Suprapubic skin (tissue), 4 donors: ENCODE measurements at regions not wholly inside any gene's neighbourhood (a gene's known extent, or its start where the extent isn't known, plus 50 kb on each side); places are given as distances from the start of the nearest gene placed in this dataset.

Experiments used
- DNase-seq, 2 donors: peaks; one replicate each; pipeline ENCODE4 v3.0.0-alpha.2; 2019; ENCODE audit warnings: low spot score in 2 of 2
- H3K27ac ChIP-seq: fragments of 200-600 bp; sonication (generic); one replicate; pipeline ENCODE4 v1.5.1; 2019
- H3K27me3 ChIP-seq: fragments of 200-600 bp; sonication (generic); one replicate; pipeline ENCODE4 v1.5.1; 2019
- H3K36me3 ChIP-seq: fragments of 200-600 bp; sonication (generic); one replicate; pipeline ENCODE4 v1.5.1; 2019
- H3K4me1 ChIP-seq: fragments of 200-600 bp; sonication (generic); one replicate; pipeline ENCODE4 v1.5.1; 2019
- H3K4me3 ChIP-seq: fragments of 200-600 bp; sonication (generic); one replicate; pipeline ENCODE4 v1.5.1; 2019; ENCODE audit warnings: mild to moderate bottlenecking
- H3K9me3 ChIP-seq: fragments of 200-600 bp; sonication (generic); one replicate; pipeline ENCODE4 v1.5.1; 2019
- CTCF ChIP-seq, 2 donors: fragments of 200-600 bp in 1 of 2; fragments of 450-650 bp in 1 of 2; sonication (generic) in 1 of 2; IDR thresholded peaks; one replicate each; pipeline ENCODE4 v1.5.1; 2016 to 2019; ENCODE audit warnings: antibody characterized with exemption in 2 of 2, mild to moderate bottlenecking in 1 of 2, moderate library complexity in 1 of 2
- EP300 ChIP-seq: sonication (generic); formaldehyde crosslinking; IDR thresholded peaks from one replicate; pipeline ENCODE4 v1.6.1; 2017; ENCODE audit warnings: antibody characterized with exemption
- POLR2A ChIP-seq, 2 donors: fragments of 450-650 bp; IDR thresholded peaks; one replicate each; pipeline ENCODE4 v1.6.1; 2017; ENCODE audit warnings: antibody characterized with exemption in 2 of 2, mild to moderate bottlenecking in 2 of 2, moderate library complexity in 2 of 2
- POLR2AphosphoS5 ChIP-seq, 3 donors: sonication (generic); formaldehyde crosslinking; IDR thresholded peaks; one replicate each; pipeline ENCODE4 v1.6.1; 2017; ENCODE audit warnings: antibody characterized with exemption in 3 of 3
- WGBS: methylation state at CpG from one replicate; pipeline ENCODE4 v1.1.5; 2018; 5-methylcytosine and 5-hydroxymethylcytosine counted together

- Histone ChIP-seq H3K9me3 (no peaks in the 10 kb centered on the region), H3K36me3 (no peaks in the 10 kb centered on the region), H3K27ac (no peak overlapping the region), H3K4me1 (no peaks in the 10 kb centered on the region), H3K4me3 (no peak overlapping the region), H3K27me3 (no peaks in the 10 kb centered on the region)
- 52% methylated on average over 3 of the region's 3 CpGs for WGBS
- TF ChIP-seq EP300 (no peak), CTCF (IDR thresholded peaks at IDR 0.05) (no peak), POLR2A (IDR thresholded peaks at IDR 0.05) (no peak), POLR2AphosphoS5 (IDR thresholded peaks at IDR 0.05) (no peak)
- no peak for DNase-seq
Measured at GRCh38 chr3:88661433-88661824, 446.0 kb upstream of the EPHA3 start.

DNA sequence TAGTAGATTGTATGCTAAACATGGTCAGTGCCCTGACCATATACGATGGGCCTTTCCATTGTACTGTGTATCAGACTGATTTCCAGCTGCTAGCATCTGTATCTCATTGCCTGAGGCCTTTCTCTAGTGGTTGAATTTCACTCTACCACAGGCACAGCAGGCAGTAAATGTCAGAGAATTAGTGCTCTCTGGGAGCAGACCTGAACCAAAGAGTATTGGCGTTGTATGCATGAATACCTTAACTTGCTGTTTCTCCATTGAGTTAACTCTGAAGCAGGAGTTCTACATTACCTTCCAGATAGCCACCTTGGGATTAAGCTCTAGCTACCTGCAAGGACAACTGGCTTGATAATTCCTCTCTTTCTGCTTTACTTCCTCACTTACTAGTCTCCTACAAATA is 439.2 kb upstream of the EPHA3 start:
- no peak overlapping the region for H3K27ac ChIP-seq
- no peaks in the 10 kb centered on the region for H3K9me3 ChIP-seq
- H3K4me3 ChIP-seq = no peak overlapping the region
- no peaks in the 10 kb centered on the region for H3K27me3 ChIP-seq
- TF ChIP-seq EP300 = no peak
- no peak for TF ChIP-seq CTCF (IDR thresholded peaks at IDR 0.05)
- TF ChIP-seq POLR2AphosphoS5 (IDR thresholded peaks at IDR 0.05) = no peak
- no peak for TF ChIP-seq POLR2A (IDR thresholded peaks at IDR 0.05)
- no peaks in the 10 kb centered on the region for H3K4me1 ChIP-seq
- no peak for DNase-seq
- no peaks in the 10 kb centered on the region for H3K36me3 ChIP-seq
- WGBS = 74% methylated on average over 2 of the region's 2 CpGs

GRCh38 chr3:88671573-88671972 is 435.8 kb upstream of the EPHA3 start:
- no peak for DNase-seq
- Histone ChIP-seq H3K27ac (no peak overlapping the region), H3K4me1 (no peaks in the 10 kb centered on the region), H3K27me3 (no peaks in the 10 kb centered on the region), H3K36me3 (no peaks in the 10 kb centered on the region), H3K4me3 (no peak overlapping the region), H3K9me3 (no peaks in the 10 kb centered on the region)
- WGBS = 71% methylated on average over 3 of the region's 3 CpGs
- TF ChIP-seq POLR2A (IDR thresholded peaks at IDR 0.05) (no peak), POLR2AphosphoS5 (IDR thresholded peaks at IDR 0.05) (no peak), EP300 (no peak), CTCF (IDR thresholded peaks at IDR 0.05) (no peak)

DNA sequence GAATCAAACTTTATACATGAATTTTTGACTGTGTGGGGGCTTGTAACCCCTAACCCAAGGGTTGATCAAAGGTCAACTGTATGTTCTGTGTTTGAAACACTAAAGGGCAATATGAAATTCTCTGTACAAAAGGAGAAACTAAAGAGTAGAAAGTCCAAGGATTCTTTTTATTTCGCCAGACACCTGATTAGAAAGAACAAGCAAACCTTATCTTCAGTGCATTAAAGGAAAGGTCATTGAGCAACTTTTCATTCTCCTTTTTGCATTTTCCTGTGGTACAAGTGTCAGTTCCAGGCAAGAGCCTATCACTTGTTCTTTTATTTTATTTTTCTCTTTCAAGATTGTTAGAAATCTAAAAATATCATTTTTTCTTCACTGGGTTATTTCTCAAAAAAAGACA is 430.1 kb upstream of the EPHA3 start:
- WGBS = 91% methylated on average over 1 of the region's 1 CpG
- no peaks in the 10 kb centered on the region for H3K36me3 ChIP-seq
- no peak overlapping the region for H3K27ac ChIP-seq
- H3K27me3 ChIP-seq = no peaks in the 10 kb centered on the region
- no peak for DNase-seq
- H3K4me3 ChIP-seq = no peak overlapping the region
- no peaks in the 10 kb centered on the region for H3K9me3 ChIP-seq
- no peaks in the 10 kb centered on the region for H3K4me1 ChIP-seq
- TF ChIP-seq CTCF (IDR thresholded peaks at IDR 0.05) (no peak), POLR2AphosphoS5 (IDR thresholded peaks at IDR 0.05) (no peak), POLR2A (IDR thresholded peaks at IDR 0.05) (no peak), EP300 (no peak)

DNA sequence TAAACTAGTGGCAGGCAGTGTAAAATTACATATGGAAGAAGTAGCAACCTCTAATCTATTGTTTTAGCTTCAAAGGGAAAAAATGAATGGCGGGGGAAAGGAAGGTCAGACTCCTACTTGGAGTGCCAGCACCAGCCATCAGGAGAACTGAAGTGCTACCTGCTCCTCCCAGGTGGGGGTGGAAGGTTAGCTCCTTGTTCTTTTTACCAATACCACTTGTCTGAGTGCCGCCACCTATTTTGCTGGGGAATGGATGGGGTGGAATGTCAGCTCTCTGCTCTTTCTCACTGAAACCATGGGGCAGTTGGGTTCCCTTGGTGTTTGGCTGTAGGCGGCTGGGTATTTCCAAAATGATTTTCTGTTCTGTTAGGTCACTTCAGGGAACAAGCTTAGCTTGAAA is 428.7 kb upstream of the EPHA3 start:
- peak in 1 of 2 donors; percentile 53 for DNase-seq
- Histone ChIP-seq H3K27me3 (no peaks in the 10 kb centered on the region), H3K36me3 (no peaks in the 10 kb centered on the region), H3K27ac (no peak overlapping the region), H3K4me1 (no peaks in the 10 kb centered on the region), H3K9me3 (no peaks in the 10 kb centered on the region), H3K4me3 (no peak overlapping the region)
- 92% methylated on average over 3 of the region's 3 CpGs for WGBS
- no peak for TF ChIP-seq POLR2A (IDR thresholded peaks at IDR 0.05)
- TF ChIP-seq CTCF (IDR thresholded peaks at IDR 0.05) = no peak
- no peak for TF ChIP-seq POLR2AphosphoS5 (IDR thresholded peaks at IDR 0.05)
- TF ChIP-seq EP300 = no peak
